Fibroblast of lung (primary cell): ENCODE measurements at regions not wholly inside any gene's neighbourhood (a gene's known extent, or its start where the extent isn't known, plus 50 kb on each side); places are given as distances from the start of the nearest gene placed in this dataset.

ENCODE experiments used
- EZH2 ChIP-seq: IDR thresholded peaks from 2 replicates; pipeline ENCODE4 v1.5.1; 2012; ENCODE audit warnings: low read length, control low read depth, mild to moderate bottlenecking; ENCODE audit errors: missing control alignments
- TF ChIP-seq, protein P1 (sequence below), 2 donors: IDR thresholded peaks in 1 of 2; conservative IDR thresholded peaks in 1 of 2; 1 replicate in 1 of 2; 2 replicates in 1 of 2; pipeline ENCODE4 v1.5.1; 2011 to 2012; ENCODE audit warnings: low read length in 2 of 2, control low read depth in 1 of 2, inconsistent platforms in 1 of 2, low read depth in 1 of 2, mild to moderate bottlenecking in 1 of 2

DNA sequence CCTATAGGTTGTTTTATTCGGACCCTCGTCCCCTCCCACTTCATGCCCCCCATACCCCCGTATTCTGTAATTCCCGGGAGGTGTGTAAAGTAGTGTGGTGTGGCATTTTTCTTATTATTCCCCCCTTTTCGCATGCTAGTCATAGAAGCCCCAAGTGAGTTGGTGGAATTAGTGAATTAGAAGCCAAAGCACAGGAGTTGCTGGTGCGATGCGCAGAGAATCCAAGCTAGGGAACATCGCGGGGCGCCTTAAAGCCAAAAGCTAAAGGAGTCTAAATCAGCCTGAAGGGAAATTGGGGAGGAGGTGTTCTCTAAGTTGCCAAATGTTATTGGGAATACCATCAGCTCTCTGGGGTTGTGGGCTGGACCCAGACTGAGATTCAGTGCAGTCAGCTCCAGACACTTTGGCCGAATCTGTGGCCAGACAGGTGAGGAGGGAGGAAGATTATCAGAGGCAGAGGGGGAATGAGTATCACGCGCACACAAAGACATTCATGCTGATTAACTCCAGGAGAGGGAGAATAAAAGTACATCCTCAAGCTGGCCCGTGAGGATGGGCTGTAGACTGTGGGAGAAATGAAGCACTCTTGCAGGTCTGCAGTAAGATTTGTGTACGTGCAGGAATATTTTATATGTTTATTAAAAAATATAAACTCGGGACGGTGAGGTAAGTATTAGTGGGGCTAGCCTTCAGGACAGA, 102.8 kb upstream of the HSD17B12 start:
- TF ChIP-seq, protein P1, sequence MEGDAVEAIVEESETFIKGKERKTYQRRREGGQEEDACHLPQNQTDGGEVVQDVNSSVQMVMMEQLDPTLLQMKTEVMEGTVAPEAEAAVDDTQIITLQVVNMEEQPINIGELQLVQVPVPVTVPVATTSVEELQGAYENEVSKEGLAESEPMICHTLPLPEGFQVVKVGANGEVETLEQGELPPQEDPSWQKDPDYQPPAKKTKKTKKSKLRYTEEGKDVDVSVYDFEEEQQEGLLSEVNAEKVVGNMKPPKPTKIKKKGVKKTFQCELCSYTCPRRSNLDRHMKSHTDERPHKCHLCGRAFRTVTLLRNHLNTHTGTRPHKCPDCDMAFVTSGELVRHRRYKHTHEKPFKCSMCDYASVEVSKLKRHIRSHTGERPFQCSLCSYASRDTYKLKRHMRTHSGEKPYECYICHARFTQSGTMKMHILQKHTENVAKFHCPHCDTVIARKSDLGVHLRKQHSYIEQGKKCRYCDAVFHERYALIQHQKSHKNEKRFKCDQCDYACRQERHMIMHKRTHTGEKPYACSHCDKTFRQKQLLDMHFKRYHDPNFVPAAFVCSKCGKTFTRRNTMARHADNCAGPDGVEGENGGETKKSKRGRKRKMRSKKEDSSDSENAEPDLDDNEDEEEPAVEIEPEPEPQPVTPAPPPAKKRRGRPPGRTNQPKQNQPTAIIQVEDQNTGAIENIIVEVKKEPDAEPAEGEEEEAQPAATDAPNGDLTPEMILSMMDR (conservative IDR thresholded peaks at IDR 0.05 in 1 of 2, IDR thresholded peaks at IDR 0.05 in 1 of 2; ENCODE audit: low read depth in 1 of 2, low read length in 2 of 2), result no peak
- no peak for TF ChIP-seq EZH2
